HUES48 (cell line): ENCODE measurements at regions not wholly inside any gene's neighbourhood (a gene's known extent, or its start where the extent isn't known, plus 50 kb on each side); places are given as distances from the start of the nearest gene placed in this dataset.
"Not testable (repeated sequence)": the region's sequence is repeated elsewhere in the genome, so short reads cannot be mapped to it uniquely, and the experiment has no call there.

Experiments
- H3K27ac ChIP-seq: one replicate; pipeline ENCODE4 v1.7.0; 2013; ENCODE audit warnings: low read depth, low read length, inconsistent platforms
- H3K27me3 ChIP-seq: 2 replicates; pipeline ENCODE4 v1.6.1; 2013; ENCODE audit warnings: mild to moderate bottlenecking, low read length; ENCODE audit not compliant: control insufficient read depth, insufficient read depth
- H3K36me3 ChIP-seq: 2 replicates; pipeline ENCODE4 v1.6.1; 2013; ENCODE audit warnings: low read length; ENCODE audit not compliant: control insufficient read depth, insufficient read depth
- H3K4me1 ChIP-seq: 2 replicates; pipeline ENCODE4 v1.6.1; 2013; ENCODE audit warnings: mild to moderate bottlenecking, low read length; ENCODE audit not compliant: control insufficient read depth, insufficient read depth
- H3K4me3 ChIP-seq: 2 replicates; pipeline ENCODE4 v1.5.1; 2013; ENCODE audit warnings: mild to moderate bottlenecking, low read depth, low read length
- H3K9ac ChIP-seq: 2 replicates; pipeline ENCODE4 v1.6.1; 2013; ENCODE audit warnings: mild to moderate bottlenecking, low read depth, low read length, moderate library complexity
- H3K9me3 ChIP-seq: 2 replicates; pipeline ENCODE4 v1.6.1; 2013; ENCODE audit warnings: low read length; ENCODE audit not compliant: control insufficient read depth, insufficient read depth

DNA sequence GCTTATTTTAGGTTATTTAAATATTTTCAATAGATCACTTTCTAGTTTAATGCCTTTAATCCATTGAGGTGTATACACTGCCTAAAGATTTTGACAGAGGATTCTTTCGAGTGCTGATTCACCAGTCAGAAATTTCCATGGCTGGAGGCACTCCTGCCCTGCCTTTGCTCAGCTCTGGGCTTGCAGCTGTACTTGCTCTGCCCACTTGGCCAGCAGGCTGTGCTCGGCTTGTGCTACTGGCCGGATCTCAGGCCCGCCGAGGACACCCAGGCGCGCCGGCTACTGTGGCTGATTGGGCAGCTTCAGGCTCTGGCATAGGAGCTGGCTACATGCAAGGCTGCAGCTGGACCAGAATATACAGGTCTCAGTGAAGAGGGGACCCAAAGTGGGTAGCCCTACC is 675.1 kb upstream of the MMS22L start:
- Histone ChIP-seq H3K9ac (no peak overlapping the region), H3K4me1 (peaks cover 7% of the 10 kb centered on the region), H3K9me3 (no peaks in the 10 kb centered on the region), H3K27me3 (no peaks in the 10 kb centered on the region), H3K36me3 (no peaks in the 10 kb centered on the region), H3K27ac (no peak overlapping the region), H3K4me3 (no peak overlapping the region)

DNA sequence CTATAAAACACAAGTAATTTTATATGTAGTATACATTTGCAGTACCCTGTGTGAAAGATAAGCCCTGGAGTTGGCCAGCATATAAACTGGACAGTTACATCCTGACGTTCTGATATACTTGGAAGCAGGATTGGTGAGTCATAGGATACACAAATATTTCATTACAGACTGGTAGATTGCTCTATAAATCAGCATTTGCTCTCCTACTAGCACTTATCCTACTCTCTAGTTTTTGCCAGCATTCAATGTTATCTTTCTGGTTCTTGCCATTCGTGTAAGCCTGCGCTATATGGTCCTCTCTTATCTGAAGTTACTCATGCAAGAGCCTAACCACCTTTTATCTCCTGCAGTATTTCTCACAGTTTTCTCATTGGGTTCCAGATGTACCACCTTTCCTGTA is 680.2 kb upstream of the MMS22L start:
- Histone ChIP-seq H3K4me1 (peaks cover 5% of the 10 kb centered on the region), H3K9ac (no peak overlapping the region), H3K36me3 (no peaks in the 10 kb centered on the region), H3K27ac (no peak overlapping the region), H3K4me3 (no peak overlapping the region), H3K9me3 (no peaks in the 10 kb centered on the region), H3K27me3 (no peaks in the 10 kb centered on the region)

DNA sequence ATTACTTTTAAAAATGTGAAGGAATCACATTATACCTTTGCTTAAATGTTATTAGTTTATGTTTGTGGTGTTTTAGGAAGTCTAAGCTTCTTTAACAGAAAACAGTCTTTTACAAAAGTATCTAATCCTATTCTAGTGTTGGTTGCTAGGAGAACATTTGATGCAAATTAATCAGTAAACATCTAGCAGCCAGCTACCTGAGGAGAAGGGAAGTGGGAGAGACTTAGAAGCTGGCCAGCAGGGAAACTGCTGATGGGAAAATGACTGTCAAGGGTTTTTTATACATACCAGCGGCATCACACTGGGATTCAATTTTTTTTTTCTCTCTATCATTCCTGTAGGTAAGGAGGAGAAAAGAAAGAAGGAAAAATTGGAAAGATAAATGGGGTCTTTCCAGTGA is 686.0 kb upstream of the MMS22L start:
- H3K9ac ChIP-seq = no peak overlapping the region

DNA sequence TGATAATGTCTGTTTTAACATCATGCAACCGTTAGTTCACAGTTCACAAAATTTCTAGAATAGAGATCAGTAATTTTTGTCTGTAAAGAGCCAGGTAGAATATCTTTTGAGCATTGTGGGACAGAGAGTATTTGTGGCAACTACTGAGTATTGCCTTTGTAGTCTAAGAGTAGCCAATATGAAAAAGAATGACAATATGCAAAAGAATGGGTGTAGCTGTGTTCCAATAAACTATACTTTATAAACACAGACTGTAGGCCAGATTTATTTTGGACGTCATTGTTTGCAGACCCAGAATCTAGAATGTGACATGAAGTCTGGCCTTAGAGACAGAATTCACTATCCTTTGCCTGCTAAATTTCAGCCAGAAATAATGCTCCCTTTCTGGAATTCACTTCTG is 694.1 kb upstream of the MMS22L start:
- no peaks in the 10 kb centered on the region for H3K36me3 ChIP-seq
- H3K27me3 ChIP-seq = no peaks in the 10 kb centered on the region
- H3K4me3 ChIP-seq = no peak overlapping the region
- no peaks in the 10 kb centered on the region for H3K9me3 ChIP-seq
- H3K27ac ChIP-seq = no peak overlapping the region
- H3K9ac ChIP-seq = no peak overlapping the region
- H3K4me1 ChIP-seq = peaks cover 3% of the 10 kb centered on the region; the same call in 1 of the 2 replicates

More for the DNA sequence above, 686.0 kb upstream of the MMS22L start:
- no peak overlapping the region for H3K4me3 ChIP-seq
- no peaks in the 10 kb centered on the region for H3K27me3 ChIP-seq
- no peaks in the 10 kb centered on the region for H3K36me3 ChIP-seq
- H3K4me1 ChIP-seq = peaks cover 5% of the 10 kb centered on the region; the same call in 1 of the 2 replicates
- no peak overlapping the region for H3K27ac ChIP-seq
- H3K9me3 ChIP-seq = no peaks in the 10 kb centered on the region

DNA sequence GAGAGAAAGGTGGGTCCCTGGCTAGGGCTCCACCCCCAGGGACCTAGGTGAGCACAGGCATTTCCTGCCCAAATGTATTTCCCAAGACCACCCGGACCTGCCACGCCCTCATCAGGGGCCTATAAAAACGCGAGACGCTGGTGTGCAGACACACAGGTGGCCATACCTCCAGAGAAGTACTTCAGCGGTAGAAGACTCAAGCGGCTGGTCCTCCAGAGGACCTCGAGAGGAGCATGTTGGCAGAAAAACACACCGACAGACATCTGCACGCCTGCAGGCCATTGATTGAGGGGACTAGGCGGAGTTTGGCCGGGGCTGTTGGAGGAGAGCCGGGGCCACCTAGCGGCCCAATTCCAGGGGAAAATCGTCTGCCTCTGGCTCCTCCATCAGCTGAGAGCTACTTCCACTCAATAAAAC is 695.8 kb upstream of the MMS22L start:
- Histone ChIP-seq H3K27me3 (no peaks in the 10 kb centered on the region), H3K9me3 (no peaks in the 10 kb centered on the region), H3K27ac (no peak overlapping the region), H3K9ac (peak overlapping the region; percentile 45; the same call in 1 of the 2 replicates), H3K4me1 (peaks cover 3% of the 10 kb centered on the region; the same call in 1 of the 2 replicates), H3K36me3 (no peaks in the 10 kb centered on the region), H3K4me3 (peak overlapping the region; percentile 35)

DNA sequence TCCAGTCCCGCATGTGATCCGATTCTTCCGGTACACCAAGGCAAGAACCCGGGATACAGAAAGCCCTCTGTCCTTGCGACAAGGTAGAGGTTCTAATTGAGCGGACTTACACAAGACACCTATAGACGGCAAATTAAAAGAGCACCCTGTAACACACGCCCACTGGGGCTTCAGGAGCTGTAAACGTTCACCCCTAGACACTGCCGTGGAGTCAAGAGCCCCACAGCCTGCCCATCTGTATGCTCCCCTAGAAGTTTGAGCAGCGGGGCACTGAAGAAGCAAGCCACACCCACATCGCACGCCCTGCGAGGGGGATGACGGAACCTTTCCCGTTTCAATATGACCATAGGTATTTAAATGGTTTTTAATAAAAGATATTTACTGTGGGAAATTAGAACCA is 696.3 kb upstream of the MMS22L start:
- H3K9ac ChIP-seq = not testable (repeated sequence)

DNA sequence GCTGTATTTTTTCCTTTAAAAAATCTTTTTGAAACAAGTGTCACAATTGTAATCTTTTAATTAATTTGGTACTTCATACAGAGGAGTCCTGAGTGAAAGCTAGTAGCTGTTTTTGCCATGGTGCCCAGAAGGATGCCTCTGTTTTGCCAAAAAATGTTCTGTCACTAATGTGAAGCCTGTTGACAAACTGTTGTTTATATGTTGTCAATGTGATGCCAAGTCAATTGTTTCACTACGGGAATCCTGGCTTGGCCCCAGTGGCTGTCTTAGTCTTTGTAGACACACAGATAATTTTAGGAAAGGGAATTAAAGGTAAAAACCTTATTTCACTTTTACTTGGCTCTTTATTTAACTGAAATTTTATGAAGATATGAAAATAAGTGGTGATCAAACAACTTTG is 706.4 kb upstream of the MMS22L start:
- Histone ChIP-seq H3K4me3 (no peak overlapping the region), H3K4me1 (no peaks in the 10 kb centered on the region), H3K27me3 (no peaks in the 10 kb centered on the region), H3K9ac (no peak overlapping the region), H3K27ac (no peak overlapping the region), H3K36me3 (no peaks in the 10 kb centered on the region), H3K9me3 (no peaks in the 10 kb centered on the region)

More for the DNA sequence above, 696.3 kb upstream of the MMS22L start:
- H3K36me3 ChIP-seq, H3K27ac ChIP-seq, H3K27me3 ChIP-seq, H3K4me1 ChIP-seq, H3K9me3 ChIP-seq: not testable (repeated sequence)
- peak overlapping the region; percentile 35 for H3K4me3 ChIP-seq

DNA sequence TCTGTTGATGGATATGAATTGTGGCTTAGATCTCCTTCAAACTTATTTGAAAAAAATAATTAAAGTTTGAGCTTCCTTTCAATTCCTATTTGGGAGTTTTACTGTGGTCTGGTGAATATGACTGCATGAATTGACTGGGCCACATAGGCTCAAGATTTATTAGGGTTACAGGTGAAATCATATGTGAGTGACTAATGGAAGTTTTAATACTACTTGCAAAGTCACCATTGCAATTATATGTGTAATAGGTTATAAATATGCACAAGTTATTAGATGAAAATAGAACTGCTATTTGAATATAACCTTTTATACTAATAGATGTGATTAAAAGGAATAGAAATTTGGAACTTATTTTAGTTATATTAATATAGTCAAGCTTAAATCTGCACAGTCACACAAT is 712.1 kb upstream of the MMS22L start:
- Histone ChIP-seq H3K9me3 (no peaks in the 10 kb centered on the region), H3K4me3 (no peak overlapping the region), H3K4me1 (no peaks in the 10 kb centered on the region), H3K27ac (no peak overlapping the region), H3K36me3 (no peaks in the 10 kb centered on the region), H3K9ac (no peak overlapping the region), H3K27me3 (no peaks in the 10 kb centered on the region)

DNA sequence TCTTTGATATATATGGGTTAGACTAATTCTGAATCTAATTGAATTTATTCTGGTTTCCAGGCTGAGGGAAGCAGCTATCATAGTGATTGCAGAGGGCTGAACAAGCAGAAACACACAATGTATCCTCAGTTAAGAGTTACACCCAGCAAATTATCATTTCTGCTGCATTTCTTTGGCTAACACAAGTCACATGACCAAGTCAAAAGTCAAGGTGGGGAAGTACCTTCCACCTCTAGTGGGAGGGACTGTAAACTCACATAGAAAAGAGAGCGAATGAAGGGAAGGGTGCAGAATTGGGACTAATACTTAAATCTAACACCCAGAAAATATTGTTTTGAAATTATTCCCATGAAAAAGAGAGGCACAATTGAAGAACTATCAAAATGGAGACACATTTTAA is 719.7 kb upstream of the MMS22L start:
- Histone ChIP-seq H3K4me3 (no peak overlapping the region), H3K27ac (no peak overlapping the region), H3K4me1 (no peaks in the 10 kb centered on the region), H3K9me3 (no peaks in the 10 kb centered on the region), H3K9ac (no peak overlapping the region), H3K27me3 (no peaks in the 10 kb centered on the region), H3K36me3 (no peaks in the 10 kb centered on the region)

DNA sequence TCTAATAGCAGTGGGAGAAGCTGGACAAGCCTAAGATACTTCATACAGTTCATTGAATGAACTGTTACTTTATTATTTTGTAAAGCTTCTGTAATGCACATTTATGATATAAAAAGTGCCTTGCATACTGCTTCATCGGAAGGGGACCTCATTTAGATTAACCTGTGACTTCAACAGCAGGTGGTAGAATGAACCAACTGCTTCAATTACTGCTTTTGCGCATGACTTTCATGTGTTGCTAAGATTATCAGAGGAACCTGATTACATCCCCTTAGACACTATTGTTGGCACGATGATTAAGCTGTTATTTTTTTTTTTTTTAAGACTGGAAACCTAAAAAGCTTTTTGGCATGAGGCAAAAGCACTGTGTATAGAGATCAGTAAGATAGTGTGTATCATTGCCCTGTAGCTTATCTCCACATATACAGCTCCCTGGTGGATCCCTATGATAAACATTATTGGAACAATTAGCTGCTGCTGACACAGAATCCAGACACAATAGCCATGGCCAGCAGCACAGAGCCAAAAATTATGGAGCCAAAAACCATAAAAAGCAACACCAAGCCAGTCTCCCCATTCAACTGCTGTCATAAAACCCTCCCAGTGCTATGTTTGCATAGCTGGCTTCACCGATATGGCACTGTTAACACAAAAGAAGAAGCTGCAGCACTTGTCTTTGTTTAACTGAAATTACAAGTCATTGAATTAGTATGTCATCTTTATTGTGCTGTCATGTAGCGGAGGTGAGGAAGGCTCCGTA is 731.6 kb upstream of the MMS22L start:
- no peaks in the 10 kb centered on the region for H3K9me3 ChIP-seq
- no peak overlapping the region for H3K9ac ChIP-seq
- no peak overlapping the region for H3K4me3 ChIP-seq
- no peaks in the 10 kb centered on the region for H3K27me3 ChIP-seq
- peaks cover 19% of the 10 kb centered on the region for H3K4me1 ChIP-seq
- H3K27ac ChIP-seq = no peak overlapping the region
- no peaks in the 10 kb centered on the region for H3K36me3 ChIP-seq

DNA sequence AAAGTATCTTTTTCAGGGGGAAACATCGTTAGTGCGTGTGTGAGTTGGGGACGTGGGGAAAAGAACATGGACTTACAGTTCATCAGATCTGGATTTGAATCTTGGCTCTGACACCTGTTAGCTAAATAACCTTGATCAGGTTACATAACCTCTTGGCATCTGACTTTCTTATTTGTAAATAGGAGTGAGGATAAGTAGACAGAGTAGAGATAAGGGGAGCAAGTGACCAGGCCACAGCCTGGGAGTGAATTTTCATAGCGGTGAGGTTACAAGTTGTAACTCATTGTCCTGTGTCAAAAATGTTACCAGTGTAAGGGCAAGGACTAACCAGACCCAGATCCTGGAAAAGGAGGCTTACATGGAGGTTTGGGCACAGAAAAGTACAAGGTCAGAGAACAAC is 733.5 kb upstream of the MMS22L start:
- Histone ChIP-seq H3K36me3 (no peaks in the 10 kb centered on the region), H3K27ac (no peak overlapping the region), H3K4me3 (no peak overlapping the region), H3K4me1 (peaks cover 30% of the 10 kb centered on the region), H3K9ac (no peak overlapping the region), H3K27me3 (no peaks in the 10 kb centered on the region), H3K9me3 (no peaks in the 10 kb centered on the region)
